PFSK-1 (cell line): ENCODE measurements at regions not wholly inside any gene's neighbourhood (a gene's known extent, or its start where the extent isn't known, plus 50 kb on each side); places are given as distances from the start of the nearest gene placed in this dataset.

ENCODE experiments used
- POLR2AphosphoS5 ChIP-seq: IDR thresholded peaks from 2 replicates; pipeline ENCODE4 v1.6.1; 2012; ENCODE audit warnings: low read depth, mild to moderate bottlenecking, control low read depth, low read length, moderate library complexity
- TAF1 ChIP-seq: IDR thresholded peaks from 2 replicates; pipeline ENCODE4 v1.6.1; 2012; ENCODE audit warnings: low read length, control low read depth, borderline replicate concordance; ENCODE audit not compliant: insufficient read depth

GRCh38 chr20:18983796-18984195, 170.2 kb downstream of the SCP2D1 start:
- TF ChIP-seq POLR2AphosphoS5 (no peak), TAF1 (no peak)
